CD4-positive, CD25-positive, alpha-beta regulatory T cell (primary cell): ENCODE measurements at regions not wholly inside any gene's neighbourhood (a gene's known extent, or its start where the extent isn't known, plus 50 kb on each side); places are given as distances from the start of the nearest gene placed in this dataset.

Experiments used
- ATAC-seq, 2 donors: fragments of 150-1000 bp; cut with Tn5 transposase; one replicate each; pipeline ENCODE4 v1.10.0; 2021; ENCODE audit warnings: low read depth in 2 of 2, moderate number of reproducible peaks in 2 of 2, moderate library complexity in 1 of 2
- DNase-seq, 3 donors: peaks; one replicate each; pipeline versions ENCODE4 v3.0.0 to v3.0.0-alpha.2; 2012 to 2022; ENCODE audit warnings: mixed read lengths in 1 of 3
- H3K27ac ChIP-seq: one replicate; pipeline ENCODE4 v1.7.0; 2013; ENCODE audit warnings: mild to moderate bottlenecking, low read length; ENCODE audit not compliant: insufficient read depth, poor library complexity, severe bottlenecking
- H3K27me3 ChIP-seq: one replicate; pipeline ENCODE4 v1.7.0; 2013; ENCODE audit warnings: low read length; ENCODE audit not compliant: control insufficient read depth, insufficient read depth
- H3K36me3 ChIP-seq: one replicate; pipeline ENCODE4 v1.7.0; 2013; ENCODE audit warnings: mild to moderate bottlenecking, low read length, moderate library complexity; ENCODE audit not compliant: control insufficient read depth, insufficient read depth
- H3K4me1 ChIP-seq: 2 replicates; pipeline ENCODE4 v1.7.0; 2013; ENCODE audit warnings: mild to moderate bottlenecking, low read length; ENCODE audit not compliant: insufficient read depth, control insufficient read depth, poor library complexity, severe bottlenecking
- H3K4me3 ChIP-seq: one replicate; pipeline ENCODE4 v1.7.0; 2013; ENCODE audit warnings: low read depth, mild to moderate bottlenecking, low read length, moderate library complexity
- H3K9me3 ChIP-seq, 2 experiments: 1 replicate in 1 of 2; 2 replicates in 1 of 2; pipeline ENCODE4 v1.7.0; 2013; ENCODE audit warnings: low read length in 2 of 2, mild to moderate bottlenecking in 1 of 2, moderate library complexity in 1 of 2; ENCODE audit not compliant: control insufficient read depth in 2 of 2
- H3K27ac Mint-ChIP-seq, 3 donors: one replicate each; pipeline ENCODE4 v1.8.0; 2020 to 2022; ENCODE audit warnings: mild to moderate bottlenecking in 3 of 3, mixed read lengths in 3 of 3, moderate library complexity in 2 of 3
- H3K27me3 Mint-ChIP-seq: one replicate; pipeline ENCODE4 v1.8.0; 2022; ENCODE audit warnings: mild to moderate bottlenecking, mixed read lengths
- H3K36me3 Mint-ChIP-seq: one replicate; pipeline ENCODE4 v1.8.0; 2020; ENCODE audit warnings: mixed read lengths
- H3K4me1 Mint-ChIP-seq, 4 donors: one replicate each; pipeline ENCODE4 v1.8.0; 2020 to 2022; ENCODE audit warnings: mixed read lengths in 4 of 4, mild to moderate bottlenecking in 1 of 4
- H3K4me3 Mint-ChIP-seq, 4 donors: one replicate each; pipeline ENCODE4 v1.8.0; 2020 to 2022; ENCODE audit warnings: mild to moderate bottlenecking in 4 of 4, mixed read lengths in 4 of 4, moderate library complexity in 3 of 4
- H3K9me3 Mint-ChIP-seq, 7 donors: one replicate each; pipeline ENCODE4 v1.8.0; 2020 to 2022; ENCODE audit warnings: mixed read lengths in 7 of 7, mild to moderate bottlenecking in 3 of 7, moderate library complexity in 2 of 7

GRCh38 chr14:80446356-80446755 lies 235.1 kb upstream of the DIO2 start:
- no peaks in the 10 kb centered on the region for H3K27me3 Mint-ChIP-seq
- Histone ChIP-seq H3K9me3 (peaks cover 2 to 10% of the 10 kb centered on the region in 2 experiments), H3K4me3 (no peak overlapping the region), H3K4me1 (no peaks in the 10 kb centered on the region), H3K27ac (no peak overlapping the region), H3K27me3 (no peaks in the 10 kb centered on the region), H3K36me3 (no peaks in the 10 kb centered on the region)
- H3K36me3 Mint-ChIP-seq: peaks cover 4% of the 10 kb centered on the region
- no peak overlapping the region for H3K4me3 Mint-ChIP-seq
- DNase-seq: no peak
- no peak overlapping the region for H3K27ac Mint-ChIP-seq
- peaks cover 0 to 16% (median 6%) of the 10 kb centered on the region in 7 donors for H3K9me3 Mint-ChIP-seq
- H3K4me1 Mint-ChIP-seq: no peaks in the 10 kb centered on the region
- no peak for ATAC-seq

GRCh38 chr14:80445605-80446004 lies 234.3 kb upstream of the DIO2 start:
- peaks cover 0 to 12% (median 5%) of the 10 kb centered on the region in 7 donors for H3K9me3 Mint-ChIP-seq
- H3K4me3 Mint-ChIP-seq: no peak overlapping the region
- Histone ChIP-seq H3K4me3 (no peak overlapping the region), H3K9me3 (peaks cover 0 to 3% of the 10 kb centered on the region in 2 experiments), H3K27me3 (no peaks in the 10 kb centered on the region), H3K4me1 (no peaks in the 10 kb centered on the region), H3K27ac (no peak overlapping the region), H3K36me3 (no peaks in the 10 kb centered on the region)
- no peak overlapping the region for H3K27ac Mint-ChIP-seq
- H3K36me3 Mint-ChIP-seq: peaks cover 4% of the 10 kb centered on the region
- H3K4me1 Mint-ChIP-seq: no peaks in the 10 kb centered on the region
- DNase-seq: no peak
- H3K27me3 Mint-ChIP-seq: no peaks in the 10 kb centered on the region
- ATAC-seq: no peak

GRCh38 chr14:80434574-80435321 lies 223.4 kb upstream of the DIO2 start:
- H3K4me1 Mint-ChIP-seq: no peaks in the 10 kb centered on the region
- no peak overlapping the region for H3K27ac ChIP-seq
- H3K27me3 ChIP-seq: no peaks in the 10 kb centered on the region
- H3K9me3 Mint-ChIP-seq: peaks cover 0 to 20% (median 8%) of the 10 kb centered on the region in 7 donors
- H3K4me3 Mint-ChIP-seq: no peak overlapping the region
- DNase-seq: no peak
- H3K36me3 Mint-ChIP-seq: no peaks in the 10 kb centered on the region
- H3K9me3 ChIP-seq: no peaks in the 10 kb centered on the region
- no peak overlapping the region for H3K4me3 ChIP-seq
- ATAC-seq: no peak
- no peaks in the 10 kb centered on the region for H3K36me3 ChIP-seq
- no peaks in the 10 kb centered on the region for H3K27me3 Mint-ChIP-seq
- H3K27ac Mint-ChIP-seq: no peak overlapping the region
- H3K4me1 ChIP-seq: no peaks in the 10 kb centered on the region

GRCh38 chr14:80433811-80434210 lies 222.5 kb upstream of the DIO2 start:
- Mint-ChIP-seq H3K4me3 (no peak overlapping the region), H3K27ac (no peak overlapping the region), H3K9me3 (peaks cover 0 to 17% (median 8%) of the 10 kb centered on the region in 7 donors), H3K36me3 (no peaks in the 10 kb centered on the region), H3K27me3 (no peaks in the 10 kb centered on the region), H3K4me1 (no peaks in the 10 kb centered on the region)
- Histone ChIP-seq H3K27me3 (no peaks in the 10 kb centered on the region), H3K4me3 (no peak overlapping the region), H3K9me3 (no peaks in the 10 kb centered on the region), H3K4me1 (no peaks in the 10 kb centered on the region), H3K36me3 (no peaks in the 10 kb centered on the region), H3K27ac (no peak overlapping the region)
- ATAC-seq (no peak), DNase-seq (no peak)

- H3K4me1 ChIP-seq: no peaks in the 10 kb centered on the region
- no peak overlapping the region for H3K27ac ChIP-seq
- Mint-ChIP-seq H3K9me3 (peaks cover 0 to 4% (median 0%) of the 10 kb centered on the region in 7 donors), H3K4me1 (no peaks in the 10 kb centered on the region), H3K27me3 (no peaks in the 10 kb centered on the region), H3K36me3 (no peaks in the 10 kb centered on the region), H3K4me3 (no peak overlapping the region), H3K27ac (no peak overlapping the region)
- no peaks in the 10 kb centered on the region for H3K9me3 ChIP-seq
- DNase-seq (no peak), ATAC-seq (no peak)
- H3K4me3 ChIP-seq: no peak overlapping the region
- no peaks in the 10 kb centered on the region for H3K27me3 ChIP-seq
- H3K36me3 ChIP-seq: no peaks in the 10 kb centered on the region
Observed at GRCh38 chr14:80428671-80429070, 217.4 kb upstream of the DIO2 start.

- no peaks in the 10 kb centered on the region for H3K4me1 Mint-ChIP-seq
- H3K9me3 ChIP-seq: no peaks in the 10 kb centered on the region
- no peak for DNase-seq
- no peaks in the 10 kb centered on the region for H3K4me1 ChIP-seq
- no peaks in the 10 kb centered on the region for H3K36me3 Mint-ChIP-seq
- H3K4me3 Mint-ChIP-seq: no peak overlapping the region
- H3K27ac ChIP-seq: no peak overlapping the region
- H3K27ac Mint-ChIP-seq: no peak overlapping the region
- ATAC-seq: no peak
- H3K36me3 ChIP-seq: no peaks in the 10 kb centered on the region
- H3K27me3 ChIP-seq: no peaks in the 10 kb centered on the region
- H3K27me3 Mint-ChIP-seq: no peaks in the 10 kb centered on the region
- peaks cover 0 to 4% (median 0%) of the 10 kb centered on the region in 7 donors for H3K9me3 Mint-ChIP-seq
- no peak overlapping the region for H3K4me3 ChIP-seq
Observed at GRCh38 chr14:80428171-80428570, 216.9 kb upstream of the DIO2 start.

GRCh38 chr14:80427101-80427500 lies 215.8 kb upstream of the DIO2 start:
- no peak overlapping the region for H3K4me3 Mint-ChIP-seq
- Histone ChIP-seq H3K4me3 (no peak overlapping the region), H3K36me3 (no peaks in the 10 kb centered on the region), H3K27me3 (no peaks in the 10 kb centered on the region), H3K4me1 (no peaks in the 10 kb centered on the region), H3K9me3 (no peaks in the 10 kb centered on the region), H3K27ac (no peak overlapping the region)
- no peaks in the 10 kb centered on the region for H3K27me3 Mint-ChIP-seq
- H3K27ac Mint-ChIP-seq: no peak overlapping the region
- peaks cover 0 to 2% (median 0%) of the 10 kb centered on the region in 7 donors for H3K9me3 Mint-ChIP-seq
- DNase-seq: no peak
- ATAC-seq: no peak
- no peaks in the 10 kb centered on the region for H3K4me1 Mint-ChIP-seq
- no peaks in the 10 kb centered on the region for H3K36me3 Mint-ChIP-seq

GRCh38 chr14:80426683-80427082 lies 215.4 kb upstream of the DIO2 start:
- no peaks in the 10 kb centered on the region for H3K27me3 ChIP-seq
- Mint-ChIP-seq H3K4me1 (no peaks in the 10 kb centered on the region), H3K9me3 (peaks cover 0 to 1% (median 0%) of the 10 kb centered on the region in 7 donors), H3K27ac (no peak overlapping the region), H3K27me3 (no peaks in the 10 kb centered on the region), H3K36me3 (no peaks in the 10 kb centered on the region), H3K4me3 (no peak overlapping the region)
- DNase-seq (no peak), ATAC-seq (no peak)
- H3K9me3 ChIP-seq: no peaks in the 10 kb centered on the region
- no peak overlapping the region for H3K4me3 ChIP-seq
- no peaks in the 10 kb centered on the region for H3K4me1 ChIP-seq
- no peak overlapping the region for H3K27ac ChIP-seq
- no peaks in the 10 kb centered on the region for H3K36me3 ChIP-seq
